Liver (tissue), 8 donors: ENCODE measurements at regions not wholly inside any gene's neighbourhood (a gene's known extent, or its start where the extent isn't known, plus 50 kb on each side); places are given as distances from the start of the nearest gene placed in this dataset.
"Not testable (repeated sequence)": the region's sequence is repeated elsewhere in the genome, so short reads cannot be mapped to it uniquely, and the experiment has no call there.

ENCODE experiments used
- DNase-seq: peaks from one replicate; pipeline ENCODE4 v3.0.0-alpha.2; 2017; ENCODE audit warnings: low spot score
- H3K27ac ChIP-seq, 2 donors: one replicate each; pipeline ENCODE4 v1.7.0; 2013; ENCODE audit warnings: inconsistent platforms in 2 of 2, low read length in 2 of 2, control low read depth in 1 of 2, low read depth in 1 of 2, mild to moderate bottlenecking in 1 of 2
- H3K27me3 ChIP-seq, 4 donors: one replicate each; pipeline versions ENCODE4 v1.6.1 to v1.7.0; 2013; ENCODE audit warnings: low read length in 3 of 4, inconsistent platforms in 1 of 4, mild to moderate bottlenecking in 1 of 4, moderate library complexity in 1 of 4; ENCODE audit not compliant: control insufficient read depth in 4 of 4, insufficient read depth in 4 of 4
- H3K36me3 ChIP-seq, 4 donors: one replicate each; pipeline versions ENCODE4 v1.6.1 to v1.7.0; 2013; ENCODE audit warnings: low read length in 3 of 4, mild to moderate bottlenecking in 3 of 4, low read depth in 1 of 4, moderate library complexity in 1 of 4; ENCODE audit not compliant: control insufficient read depth in 4 of 4, insufficient read depth in 3 of 4
- H3K4me1 ChIP-seq, 4 donors: one replicate each; pipeline versions ENCODE4 v1.6.1 to v1.7.0; 2013; ENCODE audit warnings: low read length in 3 of 4, mild to moderate bottlenecking in 3 of 4, moderate library complexity in 1 of 4; ENCODE audit not compliant: control insufficient read depth in 4 of 4, insufficient read depth in 4 of 4
- H3K4me3 ChIP-seq, 3 donors: one replicate each; pipeline versions ENCODE4 v1.6.1 to v1.7.0; 2013; ENCODE audit warnings: low read length in 3 of 3, control low read depth in 1 of 3, low read depth in 1 of 3, mild to moderate bottlenecking in 1 of 3
- H3K9ac ChIP-seq, 2 donors: one replicate each; pipeline ENCODE4 v1.7.0; 2013; ENCODE audit warnings: low read length in 2 of 2, mild to moderate bottlenecking in 2 of 2, moderate library complexity in 2 of 2, control low read depth in 1 of 2, low read depth in 1 of 2
- H3K9me3 ChIP-seq, 4 donors: one replicate each; pipeline versions ENCODE4 v1.6.1 to v1.7.0; 2013; ENCODE audit warnings: low read length in 3 of 4; ENCODE audit not compliant: control insufficient read depth in 4 of 4
- EGR1 ChIP-seq, 2 donors: IDR thresholded peaks; 2 replicates each; pipeline ENCODE4 v1.6.1; 2016 to 2018; ENCODE audit warnings: antibody characterized with exemption in 2 of 2, low read depth in 2 of 2
- FOXA1 ChIP-seq: IDR thresholded peaks from 2 replicates; pipeline ENCODE4 v1.6.1; 2016; ENCODE audit warnings: antibody characterized with exemption
- FOXA2 ChIP-seq: IDR thresholded peaks from 2 replicates; pipeline ENCODE4 v1.6.1; 2016; ENCODE audit warnings: antibody characterized with exemption
- GABPA ChIP-seq, 2 donors: IDR thresholded peaks in 1 of 2; conservative IDR thresholded peaks in 1 of 2; 2 replicates each; pipeline ENCODE4 v1.6.1; 2016; ENCODE audit warnings: antibody characterized with exemption in 2 of 2, mild to moderate bottlenecking in 1 of 2, moderate library complexity in 1 of 2
- HNF4A ChIP-seq, 2 donors: conservative IDR thresholded peaks; 2 replicates each; pipeline ENCODE4 v1.6.1; 2016; ENCODE audit warnings: antibody characterized with exemption in 2 of 2, mild to moderate bottlenecking in 2 of 2
- HNF4G ChIP-seq: IDR thresholded peaks from 2 replicates; pipeline ENCODE4 v1.6.1; 2016; ENCODE audit warnings: antibody characterized with exemption
- JUND ChIP-seq, 2 donors: IDR thresholded peaks; 2 replicates each; pipeline ENCODE4 v1.6.1; 2016; ENCODE audit warnings: antibody characterized with exemption in 2 of 2
- NR2F2 ChIP-seq: IDR thresholded peaks from 2 replicates; pipeline ENCODE4 v1.6.1; 2016; ENCODE audit warnings: antibody characterized with exemption
- RAD21 ChIP-seq, 2 donors: IDR thresholded peaks; 2 replicates each; pipeline ENCODE4 v1.6.1; 2016; ENCODE audit warnings: antibody characterized with exemption in 2 of 2, mild to moderate bottlenecking in 2 of 2
- RXRA ChIP-seq, 2 donors: IDR thresholded peaks; 2 replicates each; pipeline ENCODE4 v1.6.1; 2017 to 2018; ENCODE audit warnings: antibody characterized with exemption in 2 of 2, mild to moderate bottlenecking in 1 of 2
- SP1 ChIP-seq: IDR thresholded peaks from 2 replicates; pipeline ENCODE4 v1.6.1; 2018; ENCODE audit warnings: antibody characterized with exemption, mild to moderate bottlenecking
- TAF1 ChIP-seq: conservative IDR thresholded peaks from 2 replicates; pipeline ENCODE4 v1.6.1; 2016; ENCODE audit warnings: antibody characterized with exemption, mild to moderate bottlenecking
- YY1 ChIP-seq: IDR thresholded peaks from 2 replicates; pipeline ENCODE4 v1.6.1; 2016; ENCODE audit warnings: antibody characterized with exemption, mild to moderate bottlenecking
- WGBS: extraction: QIAGEN DNeasy Blood & Tissue Kit; methylation state at CpG from one replicate; pipeline ENCODE4 v1.1.7; 2013; 5-methylcytosine and 5-hydroxymethylcytosine counted together
- TF ChIP-seq, protein P1 (sequence below): fragments of 150-350 bp; IDR thresholded peaks from 2 replicates; pipeline ENCODE4 v1.5.1; 2017; ENCODE audit warnings: improper control_type of control experiment, low read depth, low read length; ENCODE audit not compliant: missing input control
- TF ChIP-seq, protein P2 (sequence below): IDR thresholded peaks from 2 replicates; pipeline ENCODE4 v1.6.1; 2016; ENCODE audit warnings: antibody characterized with exemption
- TF ChIP-seq, protein P3 (sequence below): IDR thresholded peaks from 2 replicates; pipeline ENCODE4 v1.6.1; 2016; ENCODE audit warnings: antibody characterized with exemption
- TF ChIP-seq, protein P4 (sequence below): IDR thresholded peaks from 2 replicates; pipeline ENCODE4 v1.6.1; 2016; ENCODE audit warnings: antibody characterized with exemption
- donor health status: healthy.
- donor health status: healthy.
- donor health status: healthy.
- donor health status: healthy.
- donor health status: healthy.

DNA sequence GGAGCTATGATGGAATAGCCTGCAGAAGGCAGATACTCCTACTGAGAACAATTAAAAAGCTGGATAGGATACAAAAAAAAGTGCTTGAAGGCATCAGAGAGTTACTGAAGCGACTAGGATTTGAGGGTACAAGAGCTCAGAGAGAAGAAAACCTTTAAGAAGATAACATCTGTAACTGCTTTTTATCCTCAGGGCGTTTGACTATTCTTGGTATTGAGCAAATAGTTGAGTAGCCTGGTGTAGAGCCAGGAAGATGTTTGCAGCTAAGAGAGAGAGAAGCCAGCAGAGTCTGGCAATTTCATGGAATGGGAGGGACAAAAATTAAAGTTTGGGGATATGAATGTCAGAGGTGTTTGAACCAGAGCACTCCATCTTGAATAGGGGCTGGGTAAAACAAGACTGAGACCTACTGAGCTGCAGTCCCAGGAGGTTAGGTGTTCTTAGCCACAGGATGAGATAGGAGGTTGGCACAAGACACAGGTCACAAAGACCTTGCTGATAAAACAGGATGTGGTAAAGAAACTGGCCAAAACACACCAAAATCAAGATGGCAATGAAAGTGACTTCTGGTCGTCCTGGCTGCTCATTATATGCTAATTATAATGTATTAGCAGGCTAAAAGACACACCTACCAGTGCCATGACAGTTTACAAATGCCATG is 428.8 kb downstream of the SH2D4B start:
- H3K36me3 ChIP-seq = no peaks in the 10 kb centered on the region
- no peak overlapping the region for H3K27ac ChIP-seq
- H3K27me3 ChIP-seq = no peaks in the 10 kb centered on the region
- H3K4me1 ChIP-seq = no peaks in the 10 kb centered on the region
- DNase-seq = no peak
- TF ChIP-seq GABPA (IDR thresholded peaks at IDR 0.05 in 1 of 2, conservative IDR thresholded peaks at IDR 0.05 in 1 of 2) (no peak), RAD21 (IDR thresholded peaks at IDR 0.05) (no peak), JUND (IDR thresholded peaks at IDR 0.05) (no peak), SP1 (no peak), RXRA (IDR thresholded peaks at IDR 0.05) (no peak), HNF4A (conservative IDR thresholded peaks at IDR 0.05) (no peak), NR2F2 (no peak)
- TF ChIP-seq, protein P1, sequence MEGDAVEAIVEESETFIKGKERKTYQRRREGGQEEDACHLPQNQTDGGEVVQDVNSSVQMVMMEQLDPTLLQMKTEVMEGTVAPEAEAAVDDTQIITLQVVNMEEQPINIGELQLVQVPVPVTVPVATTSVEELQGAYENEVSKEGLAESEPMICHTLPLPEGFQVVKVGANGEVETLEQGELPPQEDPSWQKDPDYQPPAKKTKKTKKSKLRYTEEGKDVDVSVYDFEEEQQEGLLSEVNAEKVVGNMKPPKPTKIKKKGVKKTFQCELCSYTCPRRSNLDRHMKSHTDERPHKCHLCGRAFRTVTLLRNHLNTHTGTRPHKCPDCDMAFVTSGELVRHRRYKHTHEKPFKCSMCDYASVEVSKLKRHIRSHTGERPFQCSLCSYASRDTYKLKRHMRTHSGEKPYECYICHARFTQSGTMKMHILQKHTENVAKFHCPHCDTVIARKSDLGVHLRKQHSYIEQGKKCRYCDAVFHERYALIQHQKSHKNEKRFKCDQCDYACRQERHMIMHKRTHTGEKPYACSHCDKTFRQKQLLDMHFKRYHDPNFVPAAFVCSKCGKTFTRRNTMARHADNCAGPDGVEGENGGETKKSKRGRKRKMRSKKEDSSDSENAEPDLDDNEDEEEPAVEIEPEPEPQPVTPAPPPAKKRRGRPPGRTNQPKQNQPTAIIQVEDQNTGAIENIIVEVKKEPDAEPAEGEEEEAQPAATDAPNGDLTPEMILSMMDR = no peak
- TF ChIP-seq, protein P2, sequence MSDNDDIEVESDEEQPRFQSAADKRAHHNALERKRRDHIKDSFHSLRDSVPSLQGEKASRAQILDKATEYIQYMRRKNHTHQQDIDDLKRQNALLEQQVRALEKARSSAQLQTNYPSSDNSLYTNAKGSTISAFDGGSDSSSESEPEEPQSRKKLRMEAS = no peak
- no peak overlapping the region for H3K9ac ChIP-seq
- 43% methylated on average over 3 of the region's 3 CpGs for WGBS
- no peaks in the 10 kb centered on the region for H3K9me3 ChIP-seq
- no peak overlapping the region for H3K4me3 ChIP-seq

DNA sequence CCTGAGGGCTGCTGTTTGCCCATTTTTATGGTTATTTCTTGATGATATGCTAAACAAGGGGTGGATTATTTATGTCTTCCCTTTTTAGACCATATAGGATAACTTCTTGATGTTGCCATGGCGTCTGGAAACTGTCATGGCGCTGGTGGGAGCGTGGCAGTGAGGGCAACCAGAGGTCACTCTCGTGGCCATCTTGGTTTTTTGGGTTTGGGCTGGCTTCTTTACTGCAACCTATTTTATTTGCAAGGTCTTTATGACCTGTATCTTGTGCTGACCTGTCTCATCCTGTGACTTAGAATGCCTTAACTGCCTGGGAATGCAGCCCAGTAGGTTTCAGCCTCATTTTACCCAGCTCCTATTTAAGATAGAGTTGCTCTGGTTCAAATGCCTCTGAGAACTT is 429.7 kb downstream of the SH2D4B start:
- H3K4me1 ChIP-seq, H3K9me3 ChIP-seq, H3K4me3 ChIP-seq, H3K27me3 ChIP-seq, H3K27ac ChIP-seq, H3K9ac ChIP-seq, DNase-seq, H3K36me3 ChIP-seq: not testable (repeated sequence)
- 80% methylated on average over 4 of the region's 4 CpGs for WGBS

- Histone ChIP-seq H3K27ac (no peak overlapping the region), H3K9me3 (no peaks in the 10 kb centered on the region), H3K9ac (no peak overlapping the region), H3K4me1 (no peaks in the 10 kb centered on the region), H3K27me3 (no peaks in the 10 kb centered on the region), H3K36me3 (no peaks in the 10 kb centered on the region), H3K4me3 (no peak overlapping the region)
- TF ChIP-seq GABPA (IDR thresholded peaks at IDR 0.05 in 1 of 2, conservative IDR thresholded peaks at IDR 0.05 in 1 of 2) (no peak), HNF4A (conservative IDR thresholded peaks at IDR 0.05) (no peak), FOXA2 (no peak), RAD21 (IDR thresholded peaks at IDR 0.05) (no peak), EGR1 (IDR thresholded peaks at IDR 0.05; ENCODE audit: low read depth in 2 of 2) (no peak)
- DNase-seq = no peak
These were observed 431.2 kb downstream of the SH2D4B start for GRCh38 chr10:80968903-80969302.

DNA sequence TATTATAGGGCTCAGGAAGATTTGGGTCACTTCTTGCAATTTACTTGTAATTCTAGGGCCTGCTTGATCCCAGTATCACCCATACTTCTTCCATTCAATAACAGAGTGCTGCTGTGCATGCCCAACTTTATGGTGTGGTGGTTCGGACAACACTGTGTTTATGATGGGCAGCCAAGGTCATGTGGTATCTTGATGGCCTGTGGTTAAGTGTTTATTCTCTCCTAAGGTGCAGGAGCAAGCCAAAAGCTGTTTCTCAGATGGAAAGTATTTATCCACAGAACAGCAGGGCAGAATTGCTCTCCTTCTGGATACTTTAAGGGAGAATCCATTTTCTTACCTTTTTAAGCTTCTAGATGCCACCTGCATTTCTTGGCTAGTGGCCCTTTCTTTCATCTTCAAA is 433.8 kb downstream of the SH2D4B start:
- Histone ChIP-seq H3K4me1 (no peaks in the 10 kb centered on the region), H3K27ac (no peak overlapping the region), H3K27me3 (no peaks in the 10 kb centered on the region), H3K36me3 (no peaks in the 10 kb centered on the region), H3K9ac (no peak overlapping the region), H3K4me3 (no peak overlapping the region), H3K9me3 (no peaks in the 10 kb centered on the region)
- no peak for DNase-seq
- 79% methylated on average over 1 of the region's 1 CpG for WGBS
- TF ChIP-seq, protein P1 = no peak
- no peak for TF ChIP-seq EGR1 (IDR thresholded peaks at IDR 0.05; ENCODE audit: low read depth in 2 of 2)
- TF ChIP-seq FOXA2 = no peak
- TF ChIP-seq, protein P2 = no peak
- TF ChIP-seq HNF4G = no peak
- no peak for TF ChIP-seq TAF1
- TF ChIP-seq SP1 = no peak
- TF ChIP-seq, protein P3, sequence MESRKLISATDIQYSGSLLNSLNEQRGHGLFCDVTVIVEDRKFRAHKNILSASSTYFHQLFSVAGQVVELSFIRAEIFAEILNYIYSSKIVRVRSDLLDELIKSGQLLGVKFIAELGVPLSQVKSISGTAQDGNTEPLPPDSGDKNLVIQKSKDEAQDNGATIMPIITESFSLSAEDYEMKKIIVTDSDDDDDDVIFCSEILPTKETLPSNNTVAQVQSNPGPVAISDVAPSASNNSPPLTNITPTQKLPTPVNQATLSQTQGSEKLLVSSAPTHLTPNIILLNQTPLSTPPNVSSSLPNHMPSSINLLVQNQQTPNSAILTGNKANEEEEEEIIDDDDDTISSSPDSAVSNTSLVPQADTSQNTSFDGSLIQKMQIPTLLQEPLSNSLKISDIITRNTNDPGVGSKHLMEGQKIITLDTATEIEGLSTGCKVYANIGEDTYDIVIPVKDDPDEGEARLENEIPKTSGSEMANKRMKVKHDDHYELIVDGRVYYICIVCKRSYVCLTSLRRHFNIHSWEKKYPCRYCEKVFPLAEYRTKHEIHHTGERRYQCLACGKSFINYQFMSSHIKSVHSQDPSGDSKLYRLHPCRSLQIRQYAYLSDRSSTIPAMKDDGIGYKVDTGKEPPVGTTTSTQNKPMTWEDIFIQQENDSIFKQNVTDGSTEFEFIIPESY = no peak
- TF ChIP-seq YY1 = no peak
- TF ChIP-seq RXRA (IDR thresholded peaks at IDR 0.05) = no peak
- no peak for TF ChIP-seq FOXA1
- TF ChIP-seq HNF4A (conservative IDR thresholded peaks at IDR 0.05) = no peak
- TF ChIP-seq, protein P4, sequence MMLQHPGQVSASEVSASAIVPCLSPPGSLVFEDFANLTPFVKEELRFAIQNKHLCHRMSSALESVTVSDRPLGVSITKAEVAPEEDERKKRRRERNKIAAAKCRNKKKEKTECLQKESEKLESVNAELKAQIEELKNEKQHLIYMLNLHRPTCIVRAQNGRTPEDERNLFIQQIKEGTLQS = no peak
